HFF-Myc (cell line): ENCODE measurements at regions not wholly inside any gene's neighbourhood (a gene's known extent, or its start where the extent isn't known, plus 50 kb on each side); places are given as distances from the start of the nearest gene placed in this dataset.

ENCODE experiments used
- DNase-seq: peaks from one replicate; pipeline ENCODE4 v3.0.0-alpha.2; 2011; ENCODE audit warnings: low read depth; ENCODE audit errors: extremely low read depth
- H3K4me3 ChIP-seq: replicated peaks from 2 replicates; pipeline ENCODE4 v1.5.1; 2011; ENCODE audit warnings: low read depth, mild to moderate bottlenecking, control low read depth, low read length
- TF ChIP-seq, protein P1 (sequence below): IDR thresholded peaks from 2 replicates; pipeline ENCODE4 v1.5.1; 2012; ENCODE audit warnings: mild to moderate bottlenecking, low read depth, low read length, control low read depth; ENCODE audit errors: missing control alignments

DNA sequence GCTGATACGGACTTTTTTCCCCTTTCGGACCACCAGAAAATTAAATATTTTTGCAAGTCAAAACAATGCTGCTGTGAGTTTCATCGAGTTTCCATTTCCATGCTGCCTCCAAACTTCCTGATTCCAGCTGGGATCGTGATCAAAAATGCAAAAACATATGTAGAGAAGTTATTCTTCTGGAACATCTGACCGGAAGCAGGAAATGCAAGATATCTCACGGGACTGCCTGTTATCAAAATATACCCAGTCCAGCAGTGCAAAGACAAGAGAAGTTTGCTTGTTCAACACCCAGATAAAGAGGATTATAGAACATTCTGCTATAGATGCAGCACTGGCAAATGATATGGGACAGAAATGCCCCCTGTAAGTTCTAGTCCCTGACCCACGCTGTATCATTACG is 726.7 kb upstream of the NR2F2 start:
- H3K4me3 ChIP-seq, result no peak overlapping the region
- DNase-seq, result no peak
- TF ChIP-seq, protein P1, sequence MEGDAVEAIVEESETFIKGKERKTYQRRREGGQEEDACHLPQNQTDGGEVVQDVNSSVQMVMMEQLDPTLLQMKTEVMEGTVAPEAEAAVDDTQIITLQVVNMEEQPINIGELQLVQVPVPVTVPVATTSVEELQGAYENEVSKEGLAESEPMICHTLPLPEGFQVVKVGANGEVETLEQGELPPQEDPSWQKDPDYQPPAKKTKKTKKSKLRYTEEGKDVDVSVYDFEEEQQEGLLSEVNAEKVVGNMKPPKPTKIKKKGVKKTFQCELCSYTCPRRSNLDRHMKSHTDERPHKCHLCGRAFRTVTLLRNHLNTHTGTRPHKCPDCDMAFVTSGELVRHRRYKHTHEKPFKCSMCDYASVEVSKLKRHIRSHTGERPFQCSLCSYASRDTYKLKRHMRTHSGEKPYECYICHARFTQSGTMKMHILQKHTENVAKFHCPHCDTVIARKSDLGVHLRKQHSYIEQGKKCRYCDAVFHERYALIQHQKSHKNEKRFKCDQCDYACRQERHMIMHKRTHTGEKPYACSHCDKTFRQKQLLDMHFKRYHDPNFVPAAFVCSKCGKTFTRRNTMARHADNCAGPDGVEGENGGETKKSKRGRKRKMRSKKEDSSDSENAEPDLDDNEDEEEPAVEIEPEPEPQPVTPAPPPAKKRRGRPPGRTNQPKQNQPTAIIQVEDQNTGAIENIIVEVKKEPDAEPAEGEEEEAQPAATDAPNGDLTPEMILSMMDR, result no peak

DNA sequence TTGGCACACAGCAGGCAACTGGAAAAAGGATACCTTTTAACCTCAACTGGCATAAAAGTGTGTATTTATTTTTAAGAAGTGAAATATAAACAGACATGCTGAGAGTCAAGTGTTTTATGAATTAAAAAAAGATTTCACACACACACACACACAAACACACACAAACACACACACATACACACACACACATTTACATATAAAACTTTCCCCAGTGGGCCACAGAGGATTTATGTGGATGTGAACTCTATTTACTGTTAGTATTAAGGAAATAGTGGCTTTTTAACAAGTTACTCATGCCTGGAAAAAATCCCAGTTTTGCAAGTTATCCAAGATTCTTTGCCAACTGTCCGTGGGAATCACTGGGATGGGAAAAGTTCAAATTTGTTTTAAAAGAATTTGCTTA is 725.9 kb upstream of the NR2F2 start:
- peak; percentile 61 for DNase-seq
- TF ChIP-seq, protein P1, result no peak
- no peak overlapping the region for H3K4me3 ChIP-seq

DNA sequence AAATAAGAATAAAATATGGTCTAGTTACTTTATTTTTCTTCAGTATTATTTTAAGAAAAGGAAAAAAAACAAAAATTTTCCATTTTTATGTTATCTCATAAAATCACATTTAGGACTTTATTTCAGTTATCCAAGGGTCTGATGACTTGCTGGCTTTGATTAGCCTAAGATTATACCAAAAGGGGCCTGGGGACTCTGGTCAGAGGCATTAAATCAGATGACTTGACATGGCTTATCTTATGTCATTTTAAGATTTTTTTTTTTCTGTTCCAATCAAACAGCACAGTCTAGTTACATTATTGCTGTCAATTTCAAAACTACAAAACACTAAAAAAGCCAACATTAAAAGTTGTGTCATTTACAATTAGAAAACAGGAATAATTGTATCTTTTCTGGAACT is 725.4 kb upstream of the NR2F2 start:
- DNase-seq, result no peak
- TF ChIP-seq, protein P1, result no peak
- no peak overlapping the region for H3K4me3 ChIP-seq

GRCh38 chr15:95606551-95606950 is 723.9 kb upstream of the NR2F2 start:
- TF ChIP-seq, protein P1, result no peak
- no peak for DNase-seq
- no peak overlapping the region for H3K4me3 ChIP-seq

DNA sequence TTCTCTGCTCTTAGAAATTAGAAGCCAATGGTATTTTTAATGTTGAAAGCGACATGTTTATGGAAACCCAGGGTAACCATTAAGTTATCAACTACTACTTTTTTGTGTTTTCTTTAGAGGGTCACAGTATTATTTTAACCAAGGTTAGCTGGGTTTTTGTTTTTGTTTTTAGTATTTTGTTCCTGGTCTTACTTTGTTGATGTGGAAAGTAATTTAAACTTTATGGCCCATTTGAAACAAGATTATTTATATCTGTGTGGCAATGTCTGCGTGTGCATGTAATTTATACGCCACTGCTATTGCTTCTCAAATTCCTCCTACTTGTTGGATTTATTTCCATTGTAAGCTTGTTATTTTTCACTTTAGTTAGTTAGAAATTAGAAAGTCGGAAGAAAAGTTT is 722.1 kb upstream of the NR2F2 start:
- TF ChIP-seq, protein P1, result no peak
- H3K4me3 ChIP-seq, result no peak overlapping the region
- no peak for DNase-seq

DNA sequence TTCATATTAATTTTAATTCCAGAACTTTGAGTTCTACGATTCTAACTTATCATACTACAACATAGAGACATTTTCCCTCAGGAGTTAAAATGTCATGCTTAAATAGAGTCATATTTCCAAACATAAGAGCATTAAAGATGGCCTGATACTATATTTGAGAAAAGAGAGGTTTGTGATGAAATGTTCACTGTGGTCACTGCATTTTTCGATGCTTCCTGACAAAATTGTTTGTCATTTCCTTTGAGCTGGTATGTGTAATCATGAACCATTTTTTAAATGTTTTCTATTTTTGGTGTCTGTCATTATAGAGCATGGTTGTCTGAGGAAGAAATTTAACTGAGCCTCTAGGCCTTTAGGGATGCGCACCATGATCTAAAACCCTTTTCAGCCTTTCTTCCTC is 721.4 kb upstream of the NR2F2 start:
- TF ChIP-seq, protein P1, result no peak
- no peak overlapping the region for H3K4me3 ChIP-seq
- DNase-seq, result no peak

GRCh38 chr15:95610945-95611344 is 719.6 kb upstream of the NR2F2 start:
- DNase-seq, result no peak
- TF ChIP-seq, protein P1, result no peak
- no peak overlapping the region for H3K4me3 ChIP-seq
